GM12878 (cell line): ENCODE measurements at regions not wholly inside any gene's neighbourhood (a gene's known extent, or its start where the extent isn't known, plus 50 kb on each side); places are given as distances from the start of the nearest gene placed in this dataset.
A peak's percentile ranks its signal among the peaks of the same experiment; 100 is the strongest.

ENCODE experiments used
- BHLHE40 ChIP-seq, 2 experiments: fragments of 450-650 bp in 1 of 2; IDR thresholded peaks; 2 replicates each; pipeline ENCODE4 v1.6.1; 2011 to 2017; ENCODE audit warnings: low read depth in 2 of 2, borderline replicate concordance in 1 of 2, improper control_type of control experiment in 1 of 2, low read length in 1 of 2, mild to moderate bottlenecking in 1 of 2
- ETV6 ChIP-seq, 2 experiments: fragments of 450-650 bp in 1 of 2; IDR thresholded peaks in 1 of 2; conservative IDR thresholded peaks in 1 of 2; 2 replicates each; pipeline ENCODE4 v1.6.1; 2014; ENCODE audit warnings: antibody characterized with exemption in 1 of 2, borderline replicate concordance in 1 of 2, low read depth in 1 of 2, mild to moderate bottlenecking in 1 of 2, moderate library complexity in 1 of 2
- FOXK2 ChIP-seq: fragments of 450-650 bp; IDR thresholded peaks from 2 replicates; pipeline ENCODE4 v1.6.1; 2017; ENCODE audit warnings: mild to moderate bottlenecking, moderate library complexity
- HCFC1 ChIP-seq: fragments of 150-350 bp; IDR thresholded peaks from 2 replicates; pipeline ENCODE4 v1.6.1; 2014; ENCODE audit warnings: low read length
- KAT2A ChIP-seq: conservative IDR thresholded peaks from 2 replicates; pipeline ENCODE4 v1.6.1; 2011; ENCODE audit warnings: low read depth, low read length; ENCODE audit not compliant: control insufficient read depth
- KLF5 ChIP-seq: fragments of 450-650 bp; IDR thresholded peaks from 2 replicates; pipeline ENCODE4 v1.6.1; 2014; ENCODE audit warnings: mild to moderate bottlenecking; ENCODE audit not compliant: partially characterized antibody
- NFIC ChIP-seq: IDR thresholded peaks from 2 replicates; pipeline ENCODE4 v1.6.1; 2012; ENCODE audit warnings: low read depth, mild to moderate bottlenecking, inconsistent platforms, low read length, moderate library complexity
- NR2C2 ChIP-seq: IDR thresholded peaks from 2 replicates; pipeline ENCODE4 v1.6.1; 2011; ENCODE audit warnings: borderline replicate concordance, low read depth; ENCODE audit not compliant: control insufficient read depth, insufficient read length
- POU2F2 ChIP-seq: IDR thresholded peaks from 3 replicates; pipeline ENCODE4 v1.6.1; 2011; ENCODE audit warnings: low read depth, mild to moderate bottlenecking, low read length, borderline replicate concordance
- RB1 ChIP-seq: fragments of 450-650 bp; formaldehyde crosslinking; IDR thresholded peaks from 2 replicates; pipeline ENCODE4 v1.6.1; 2017; ENCODE audit warnings: mild to moderate bottlenecking, borderline replicate concordance
- SMAD5 ChIP-seq: IDR thresholded peaks from 2 replicates; pipeline ENCODE4 v1.6.1; 2016; ENCODE audit warnings: antibody characterized with exemption, low read depth
- SMARCA5 ChIP-seq: fragments of 450-650 bp; IDR thresholded peaks from 2 replicates; pipeline ENCODE4 v1.6.1; 2017; ENCODE audit warnings: mild to moderate bottlenecking
- SREBF2 ChIP-seq: IDR thresholded peaks from 2 replicates; pipeline ENCODE4 v1.6.1; 2012; ENCODE audit warnings: mild to moderate bottlenecking, low read length
- SUZ12 ChIP-seq: fragments of 200-600 bp; sonication (generic); IDR thresholded peaks from one replicate; pipeline ENCODE4 v1.6.1; 2018; ENCODE audit warnings: antibody characterized with exemption, mild to moderate bottlenecking; ENCODE audit not compliant: unreplicated experiment
- ZNF274 ChIP-seq: IDR thresholded peaks from one replicate; pipeline ENCODE4 v1.8.0; 2011; ENCODE audit not compliant: insufficient read length, insufficient read depth
- TF ChIP-seq, protein P1 (sequence below): IDR thresholded peaks from 2 replicates; pipeline ENCODE4 v1.6.1; 2011; ENCODE audit warnings: low read depth, low read length, improper control_type of control experiment, borderline replicate concordance
- TF ChIP-seq, protein P2 (sequence below): fragments of 450-650 bp; formaldehyde crosslinking; IDR thresholded peaks from 2 replicates; pipeline ENCODE4 v1.4.0; 2022; ENCODE audit warnings: mild to moderate bottlenecking, moderate library complexity
- TF ChIP-seq, protein P3 (sequence below): fragments of 450-650 bp; IDR thresholded peaks from 2 replicates; pipeline ENCODE4 v1.6.1; 2016; ENCODE audit warnings: mild to moderate bottlenecking, moderate library complexity, borderline replicate concordance
- TF ChIP-seq, protein P4 (sequence below): fragments of 450-650 bp; IDR thresholded peaks from 2 replicates; pipeline ENCODE4 v1.6.1; 2017; ENCODE audit warnings: mild to moderate bottlenecking, low read depth, inconsistent platforms; ENCODE audit not compliant: poor library complexity, severe bottlenecking

DNA sequence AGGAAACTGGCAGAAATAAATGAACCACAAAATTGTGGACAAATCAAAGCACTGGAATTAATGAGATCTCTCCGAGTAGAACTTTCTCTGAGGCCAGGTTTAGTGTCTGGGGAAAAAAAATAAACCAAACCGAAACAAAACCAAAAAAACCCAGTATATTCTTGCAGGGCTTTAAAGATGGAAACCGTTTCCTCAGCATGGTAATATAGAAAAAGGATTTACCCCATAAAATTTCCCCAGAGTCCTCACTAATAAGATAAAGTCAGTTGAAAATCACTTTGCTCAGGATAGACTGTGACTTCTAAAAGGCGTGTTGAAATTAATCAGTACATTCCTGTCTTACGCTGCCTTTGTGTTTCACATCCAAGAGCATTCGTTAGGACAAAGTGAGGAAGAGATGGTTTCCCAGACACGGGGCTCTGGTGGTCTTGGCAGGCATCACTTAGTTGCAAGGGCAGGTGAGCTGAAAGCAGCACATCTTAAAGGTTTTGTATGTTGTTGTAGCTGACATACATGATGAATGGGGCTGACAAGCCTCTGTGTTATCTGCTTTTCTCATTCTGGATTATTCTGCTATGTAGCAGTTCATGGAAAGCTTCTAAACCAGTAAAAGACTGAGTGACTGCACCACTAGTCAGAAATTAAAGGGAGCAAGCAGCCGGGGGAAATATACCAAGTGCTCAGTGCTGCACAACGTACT is 85.2 kb upstream of the PRL start (continued):
- no peak for TF ChIP-seq BHLHE40 (IDR thresholded peaks at IDR 0.05; ENCODE audit: borderline replicate concordance in 1 of 2, low read depth in 2 of 2, low read length in 1 of 2)
- no peak for TF ChIP-seq FOXK2
- TF ChIP-seq, protein P1, sequence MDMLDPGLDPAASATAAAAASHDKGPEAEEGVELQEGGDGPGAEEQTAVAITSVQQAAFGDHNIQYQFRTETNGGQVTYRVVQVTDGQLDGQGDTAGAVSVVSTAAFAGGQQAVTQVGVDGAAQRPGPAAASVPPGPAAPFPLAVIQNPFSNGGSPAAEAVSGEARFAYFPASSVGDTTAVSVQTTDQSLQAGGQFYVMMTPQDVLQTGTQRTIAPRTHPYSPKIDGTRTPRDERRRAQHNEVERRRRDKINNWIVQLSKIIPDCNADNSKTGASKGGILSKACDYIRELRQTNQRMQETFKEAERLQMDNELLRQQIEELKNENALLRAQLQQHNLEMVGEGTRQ: no peak
- TF ChIP-seq RB1: no peak
- no peak for TF ChIP-seq ETV6 (conservative IDR thresholded peaks at IDR 0.05 in 1 of 2, IDR thresholded peaks at IDR 0.05 in 1 of 2; ENCODE audit: borderline replicate concordance in 1 of 2, low read depth in 1 of 2)
- TF ChIP-seq, protein P2, sequence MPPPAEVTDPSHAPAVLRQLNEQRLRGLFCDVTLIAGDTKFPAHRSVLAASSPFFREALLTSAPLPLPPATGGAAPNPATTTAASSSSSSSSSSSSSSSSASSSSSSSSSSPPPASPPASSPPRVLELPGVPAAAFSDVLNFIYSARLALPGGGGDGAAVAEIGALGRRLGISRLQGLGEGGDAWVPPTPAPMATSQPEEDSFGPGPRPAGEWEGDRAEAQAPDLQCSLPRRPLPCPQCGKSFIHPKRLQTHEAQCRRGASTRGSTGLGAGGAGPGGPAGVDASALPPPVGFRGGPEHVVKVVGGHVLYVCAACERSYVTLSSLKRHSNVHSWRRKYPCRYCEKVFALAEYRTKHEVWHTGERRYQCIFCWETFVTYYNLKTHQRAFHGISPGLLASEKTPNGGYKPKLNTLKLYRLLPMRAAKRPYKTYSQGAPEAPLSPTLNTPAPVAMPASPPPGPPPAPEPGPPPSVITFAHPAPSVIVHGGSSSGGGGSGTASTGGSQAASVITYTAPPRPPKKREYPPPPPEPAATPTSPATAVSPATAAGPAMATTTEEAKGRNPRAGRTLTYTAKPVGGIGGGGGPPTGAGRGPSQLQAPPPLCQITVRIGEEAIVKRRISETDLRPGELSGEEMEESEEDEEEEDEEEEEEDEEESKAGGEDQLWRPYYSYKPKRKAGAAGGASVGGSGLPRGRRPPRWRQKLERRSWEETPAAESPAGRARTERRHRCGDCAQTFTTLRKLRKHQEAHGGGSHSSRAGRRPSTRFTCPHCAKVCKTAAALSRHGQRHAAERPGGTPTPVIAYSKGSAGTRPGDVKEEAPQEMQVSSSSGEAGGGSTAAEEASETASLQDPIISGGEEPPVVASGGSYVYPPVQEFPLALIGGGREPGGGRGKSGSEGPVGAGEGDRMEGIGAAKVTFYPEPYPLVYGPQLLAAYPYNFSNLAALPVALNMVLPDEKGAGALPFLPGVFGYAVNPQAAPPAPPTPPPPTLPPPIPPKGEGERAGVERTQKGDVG (CRISPR knock-in tag): no peak
- no peak for TF ChIP-seq ZNF274
- no peak for TF ChIP-seq SREBF2
- no peak for TF ChIP-seq HCFC1
- TF ChIP-seq, protein P3, sequence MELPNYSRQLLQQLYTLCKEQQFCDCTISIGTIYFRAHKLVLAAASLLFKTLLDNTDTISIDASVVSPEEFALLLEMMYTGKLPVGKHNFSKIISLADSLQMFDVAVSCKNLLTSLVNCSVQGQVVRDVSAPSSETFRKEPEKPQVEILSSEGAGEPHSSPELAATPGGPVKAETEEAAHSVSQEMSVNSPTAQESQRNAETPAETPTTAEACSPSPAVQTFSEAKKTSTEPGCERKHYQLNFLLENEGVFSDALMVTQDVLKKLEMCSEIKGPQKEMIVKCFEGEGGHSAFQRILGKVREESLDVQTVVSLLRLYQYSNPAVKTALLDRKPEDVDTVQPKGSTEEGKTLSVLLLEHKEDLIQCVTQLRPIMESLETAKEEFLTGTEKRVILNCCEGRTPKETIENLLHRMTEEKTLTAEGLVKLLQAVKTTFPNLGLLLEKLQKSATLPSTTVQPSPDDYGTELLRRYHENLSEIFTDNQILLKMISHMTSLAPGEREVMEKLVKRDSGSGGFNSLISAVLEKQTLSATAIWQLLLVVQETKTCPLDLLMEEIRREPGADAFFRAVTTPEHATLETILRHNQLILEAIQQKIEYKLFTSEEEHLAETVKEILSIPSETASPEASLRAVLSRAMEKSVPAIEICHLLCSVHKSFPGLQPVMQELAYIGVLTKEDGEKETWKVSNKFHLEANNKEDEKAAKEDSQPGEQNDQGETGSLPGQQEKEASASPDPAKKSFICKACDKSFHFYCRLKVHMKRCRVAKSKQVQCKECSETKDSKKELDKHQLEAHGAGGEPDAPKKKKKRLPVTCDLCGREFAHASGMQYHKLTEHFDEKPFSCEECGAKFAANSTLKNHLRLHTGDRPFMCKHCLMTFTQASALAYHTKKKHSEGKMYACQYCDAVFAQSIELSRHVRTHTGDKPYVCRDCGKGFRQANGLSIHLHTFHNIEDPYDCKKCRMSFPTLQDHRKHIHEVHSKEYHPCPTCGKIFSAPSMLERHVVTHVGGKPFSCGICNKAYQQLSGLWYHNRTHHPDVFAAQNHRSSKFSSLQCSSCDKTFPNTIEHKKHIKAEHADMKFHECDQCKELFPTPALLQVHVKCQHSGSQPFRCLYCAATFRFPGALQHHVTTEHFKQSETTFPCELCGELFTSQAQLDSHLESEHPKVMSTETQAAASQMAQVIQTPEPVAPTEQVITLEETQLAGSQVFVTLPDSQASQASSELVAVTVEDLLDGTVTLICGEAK: no peak
- no peak for TF ChIP-seq POU2F2
- TF ChIP-seq NFIC: peak; percentile 80; the same call in 1 of the 2 replicates
- TF ChIP-seq SUZ12: no peak
- TF ChIP-seq SMARCA5: no peak
- TF ChIP-seq, protein P4, sequence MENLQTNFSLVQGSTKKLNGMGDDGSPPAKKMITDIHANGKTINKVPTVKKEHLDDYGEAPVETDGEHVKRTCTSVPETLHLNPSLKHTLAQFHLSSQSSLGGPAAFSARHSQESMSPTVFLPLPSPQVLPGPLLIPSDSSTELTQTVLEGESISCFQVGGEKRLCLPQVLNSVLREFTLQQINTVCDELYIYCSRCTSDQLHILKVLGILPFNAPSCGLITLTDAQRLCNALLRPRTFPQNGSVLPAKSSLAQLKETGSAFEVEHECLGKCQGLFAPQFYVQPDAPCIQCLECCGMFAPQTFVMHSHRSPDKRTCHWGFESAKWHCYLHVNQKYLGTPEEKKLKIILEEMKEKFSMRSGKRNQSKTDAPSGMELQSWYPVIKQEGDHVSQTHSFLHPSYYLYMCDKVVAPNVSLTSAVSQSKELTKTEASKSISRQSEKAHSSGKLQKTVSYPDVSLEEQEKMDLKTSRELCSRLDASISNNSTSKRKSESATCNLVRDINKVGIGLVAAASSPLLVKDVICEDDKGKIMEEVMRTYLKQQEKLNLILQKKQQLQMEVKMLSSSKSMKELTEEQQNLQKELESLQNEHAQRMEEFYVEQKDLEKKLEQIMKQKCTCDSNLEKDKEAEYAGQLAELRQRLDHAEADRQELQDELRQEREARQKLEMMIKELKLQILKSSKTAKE: peak; percentile 48
- no peak for TF ChIP-seq KAT2A
- no peak for TF ChIP-seq NR2C2
- no peak for TF ChIP-seq SMAD5
- TF ChIP-seq KLF5: no peak
